Neural cell (in vitro differentiated cells): ENCODE measurements at regions not wholly inside any gene's neighbourhood (a gene's known extent, or its start where the extent isn't known, plus 50 kb on each side); places are given as distances from the start of the nearest gene placed in this dataset.

Experiments used
- CTCF ChIP-seq: fragments of 450-650 bp; IDR thresholded peaks from 2 replicates; pipeline ENCODE4 v1.5.1; 2014; ENCODE audit warnings: antibody characterized with exemption, mild to moderate bottlenecking, moderate library complexity; ENCODE audit not compliant: poor library complexity, severe bottlenecking
- MXI1 ChIP-seq: fragments of 450-650 bp; conservative IDR thresholded peaks from 2 replicates; pipeline ENCODE4 v1.6.1; 2014; ENCODE audit warnings: antibody characterized with exemption, mild to moderate bottlenecking; ENCODE audit not compliant: poor library complexity, severe bottlenecking
- RAD21 ChIP-seq: fragments of 450-650 bp; conservative IDR thresholded peaks from 2 replicates; pipeline ENCODE4 v1.6.1; 2014; ENCODE audit warnings: antibody characterized with exemption, mild to moderate bottlenecking, moderate library complexity
- REST ChIP-seq: IDR thresholded peaks from 2 replicates; pipeline ENCODE4 v1.6.1; 2012; ENCODE audit warnings: borderline replicate concordance

- TF ChIP-seq CTCF (no peak), RAD21 (no peak), MXI1 (no peak), REST (no peak)
Measured at GRCh38 chr1:157438146-157438545, 114.2 kb downstream of the FCRL5 start.
